H9 (cell line): ENCODE measurements at regions not wholly inside any gene's neighbourhood (a gene's known extent, or its start where the extent isn't known, plus 50 kb on each side); places are given as distances from the start of the nearest gene placed in this dataset.

Experiments used
- DNase-seq: peaks from one replicate; pipeline ENCODE4 v3.0.0-alpha.2; 2017
- H2AFZ ChIP-seq: one replicate; pipeline ENCODE4 v1.6.1; 2013; ENCODE audit warnings: mild to moderate bottlenecking, low read length, control low read depth, moderate library complexity
- H2AK5ac ChIP-seq: 2 replicates; pipeline ENCODE4 v1.6.1; 2013; ENCODE audit warnings: low read length, control low read depth, mixed read lengths; ENCODE audit not compliant: insufficient read length
- H2BK120ac ChIP-seq: one replicate; pipeline ENCODE4 v1.6.1; 2013; ENCODE audit warnings: low read depth, mild to moderate bottlenecking, low read length, control low read depth, inconsistent platforms; ENCODE audit not compliant: poor library complexity, severe bottlenecking
- H2BK12ac ChIP-seq: 2 replicates; pipeline ENCODE4 v1.6.1; 2013; ENCODE audit warnings: low read length, control low read depth, mixed read lengths, low read depth; ENCODE audit not compliant: insufficient read length
- H2BK15ac ChIP-seq: 2 replicates; pipeline ENCODE4 v1.6.1; 2013; ENCODE audit warnings: low read depth, low read length, control low read depth
- H2BK20ac ChIP-seq: one replicate; pipeline ENCODE4 v1.6.1; 2013; ENCODE audit warnings: low read depth, mild to moderate bottlenecking, low read length, control low read depth, inconsistent platforms; ENCODE audit not compliant: poor library complexity, severe bottlenecking
- H2BK5ac ChIP-seq: 2 replicates; pipeline ENCODE4 v1.6.1; 2013; ENCODE audit warnings: low read length, control low read depth, mixed read lengths; ENCODE audit not compliant: insufficient read length
- H3K14ac ChIP-seq: 2 replicates; pipeline ENCODE4 v1.6.1; 2013; ENCODE audit warnings: low read length, control low read depth; ENCODE audit not compliant: insufficient read depth
- H3K18ac ChIP-seq: 2 replicates; pipeline ENCODE4 v1.6.1; 2013; ENCODE audit warnings: low read depth, mild to moderate bottlenecking, mixed read lengths, low read length, control low read depth; ENCODE audit not compliant: insufficient read length
- H3K23ac ChIP-seq: 2 replicates; pipeline ENCODE4 v1.6.1; 2013; ENCODE audit warnings: low read length, control low read depth, mixed read lengths, low read depth; ENCODE audit not compliant: insufficient read length
- H3K23me2 ChIP-seq: 2 replicates; pipeline ENCODE4 v1.6.1; 2013; ENCODE audit warnings: low read depth, mild to moderate bottlenecking, mixed read lengths, low read length, control low read depth; ENCODE audit not compliant: insufficient read length, poor library complexity, severe bottlenecking
- H3K27ac ChIP-seq: 2 replicates; pipeline ENCODE4 v1.5.1; 2013; ENCODE audit warnings: low read length, control low read depth, mixed read lengths, low read depth; ENCODE audit not compliant: insufficient read length
- H3K27me3 ChIP-seq: 2 replicates; pipeline ENCODE4 v1.6.1; 2013; ENCODE audit warnings: low read length, control low read depth, inconsistent platforms; ENCODE audit not compliant: insufficient read depth
- H3K4ac ChIP-seq: 2 replicates; pipeline ENCODE4 v1.6.1; 2013; ENCODE audit warnings: low read depth, mild to moderate bottlenecking, control low read depth, inconsistent platforms, low read length, moderate library complexity
- H3K4me1 ChIP-seq: 2 replicates; pipeline ENCODE4 v1.6.1; 2013; ENCODE audit warnings: low read length, control low read depth, inconsistent platforms; ENCODE audit not compliant: insufficient read depth
- H3K4me2 ChIP-seq: 2 replicates; pipeline ENCODE4 v1.6.1; 2013; ENCODE audit warnings: low read length, control low read depth, mixed read lengths; ENCODE audit not compliant: insufficient read length, insufficient read depth
- H3K56ac ChIP-seq: 2 replicates; pipeline ENCODE4 v1.6.1; 2013; ENCODE audit warnings: low read depth, mild to moderate bottlenecking, mixed read lengths, low read length, control low read depth; ENCODE audit not compliant: insufficient read length
- H3K79me1 ChIP-seq: 2 replicates; pipeline ENCODE4 v1.6.1; 2013; ENCODE audit warnings: low read depth, mild to moderate bottlenecking, moderate library complexity, low read length, control low read depth, inconsistent platforms; ENCODE audit not compliant: insufficient read depth, poor library complexity, severe bottlenecking
- H3K79me2 ChIP-seq: 2 replicates; pipeline ENCODE4 v1.6.1; 2013; ENCODE audit warnings: low read length, control low read depth, inconsistent platforms; ENCODE audit not compliant: insufficient read depth
- H3K9ac ChIP-seq: 2 replicates; pipeline ENCODE4 v1.6.1; 2013; ENCODE audit warnings: low read length, control low read depth, mixed read lengths; ENCODE audit not compliant: insufficient read length; ENCODE audit errors: extremely low read depth
- H3K9me3 ChIP-seq: one replicate; pipeline ENCODE4 v1.6.1; 2013; ENCODE audit warnings: low read depth, low read length, inconsistent platforms; ENCODE audit not compliant: control insufficient read depth
- H3T11ph ChIP-seq: one replicate; pipeline ENCODE4 v1.6.1; 2013; ENCODE audit warnings: mild to moderate bottlenecking, low read length, control low read depth, inconsistent platforms
- H4K20me1 ChIP-seq: one replicate; pipeline ENCODE4 v1.6.1; 2013; ENCODE audit not compliant: control insufficient read depth, insufficient read length, insufficient read depth
- H4K5ac ChIP-seq: 2 replicates; pipeline ENCODE4 v1.6.1; 2013; ENCODE audit warnings: low read depth, mild to moderate bottlenecking, mixed read lengths, low read length, control low read depth; ENCODE audit not compliant: insufficient read length
- H4K8ac ChIP-seq: replicated peaks from 2 replicates; pipeline ENCODE4 v1.6.1; 2013; ENCODE audit warnings: low read length, control low read depth, mixed read lengths, low read depth; ENCODE audit not compliant: insufficient read length
- H4K91ac ChIP-seq: 2 replicates; pipeline ENCODE4 v1.6.1; 2013; ENCODE audit warnings: low read depth, mild to moderate bottlenecking, moderate library complexity, mixed read lengths, low read length, control low read depth; ENCODE audit not compliant: insufficient read length
- H3K27ac Mint-ChIP-seq, 3 experiments: 2 replicates in 2 of 3; 3 replicates in 1 of 3; pipeline ENCODE4 v1.8.0; 2020 to 2021; ENCODE audit warnings: mixed read lengths in 3 of 3, mild to moderate bottlenecking in 1 of 3, moderate library complexity in 1 of 3
- H3K27me3 Mint-ChIP-seq: 2 replicates; pipeline ENCODE4 v1.8.0; 2021; ENCODE audit warnings: low read depth, mild to moderate bottlenecking, moderate library complexity, mixed read lengths
- H3K36me3 Mint-ChIP-seq, 3 experiments: 2 replicates in 2 of 3; 3 replicates in 1 of 3; pipeline ENCODE4 v1.8.0; 2020 to 2021; ENCODE audit warnings: low read depth in 3 of 3, mixed read lengths in 3 of 3; ENCODE audit not compliant: insufficient read depth in 1 of 3
- H3K4me1 Mint-ChIP-seq, 2 experiments: 2 replicates each; pipeline ENCODE4 v1.8.0; 2020; ENCODE audit warnings: mixed read lengths in 2 of 2
- H3K4me3 Mint-ChIP-seq, 2 experiments: 2 replicates in 1 of 2; 3 replicates in 1 of 2; pipeline ENCODE4 v1.8.0; 2020 to 2021; ENCODE audit warnings: mild to moderate bottlenecking in 2 of 2, mixed read lengths in 2 of 2, moderate library complexity in 1 of 2
- H3K9me3 Mint-ChIP-seq, 2 experiments: 2 replicates in 1 of 2; 3 replicates in 1 of 2; pipeline ENCODE4 v1.8.0; 2020; ENCODE audit warnings: mild to moderate bottlenecking in 2 of 2, mixed read lengths in 2 of 2, moderate library complexity in 1 of 2
- CTCF ChIP-seq: fragments of 200-600 bp; sonication (generic); conservative IDR thresholded peaks from 3 replicates; pipeline ENCODE4 v1.8.0; 2021; ENCODE audit warnings: antibody characterized with exemption, mild to moderate bottlenecking
- WGBS: extraction: QIAGEN DNeasy Blood & Tissue Kit; methylation state at CpG from one replicate; pipeline ENCODE4 v1.1.7; 2013; ENCODE audit warnings: missing lambda C conversion rate, low lambda C conversion rate, mixed read lengths; ENCODE audit not compliant: insufficient read length; ENCODE audit errors: extremely low coverage; 5-methylcytosine and 5-hydroxymethylcytosine counted together

- Histone ChIP-seq H2BK120ac (no peak overlapping the region), H3K27ac (no peak overlapping the region), H3K4me1 (no peaks in the 10 kb centered on the region; the same call in 1 of the 2 replicates), H4K91ac (no peak overlapping the region), H4K5ac (no peak overlapping the region), H2BK5ac (no peak overlapping the region), H3K79me1 (no peaks in the 10 kb centered on the region), H2BK15ac (no peak overlapping the region), H3K23ac (no peak overlapping the region), H3K9me3 (no peaks in the 10 kb centered on the region), H3K4ac (no peak overlapping the region), H3K4me2 (peak overlapping the region; percentile 33), H4K20me1 (no peaks in the 10 kb centered on the region), H3K79me2 (no peaks in the 10 kb centered on the region), H3K14ac (no peak overlapping the region), H3K18ac (no peak overlapping the region), H3T11ph (no peak overlapping the region), H2AK5ac (no peak overlapping the region), H3K56ac (no peak overlapping the region), H3K27me3 (peaks cover 6% of the 10 kb centered on the region; the same call in 1 of the 2 replicates), H4K8ac (no peak overlapping the region), H3K9ac (no peak overlapping the region), H3K23me2 (peaks cover 17% of the 10 kb centered on the region), H2BK12ac (no peak overlapping the region), H2AFZ (no peak overlapping the region), H2BK20ac (no peak overlapping the region)
- peak overlapping the region in 1 of 3 experiments; percentile 87; a peak in 1 of 7 replicates for H3K27ac Mint-ChIP-seq
- WGBS, result no CpG with 5 or more reads among the region's 61 CpGs
- peaks cover 21 to 24% of the 10 kb centered on the region in 2 experiments for H3K4me1 Mint-ChIP-seq
- DNase-seq, result peak; percentile 40
- H3K4me3 Mint-ChIP-seq, result peak overlapping the region; percentile 63 to 89
- H3K9me3 Mint-ChIP-seq, result no peaks in the 10 kb centered on the region
- TF ChIP-seq CTCF, result no peak
- H3K36me3 Mint-ChIP-seq, result no peaks in the 10 kb centered on the region; a peak in 1 of 7 replicates
- peaks cover 68% of the 10 kb centered on the region for H3K27me3 Mint-ChIP-seq
Observed at GRCh38 chr21:38661197-38661871, 144.4 kb upstream of the ETS2 start.
